ENCODE measurements at regions not wholly inside any gene's neighbourhood (a gene's known extent, or its start where the extent isn't known, plus 50 kb on each side); places are given as distances from the start of the nearest gene placed in this dataset.

GRCh38 chr3:73699327-73699726 is 74.6 kb upstream of the PDZRN3 start:
- Mint-ChIP-seq H3K4me3 (ENCODE audit: unreplicated experiment) (no peak overlapping the region), H3K4me1 (ENCODE audit: low read depth, unreplicated experiment) (peaks cover 11% of the 10 kb centered on the region), H3K27ac (ENCODE audit: unreplicated experiment) (no peak overlapping the region), H3K9me3 (ENCODE audit: unreplicated experiment) (no peaks in the 10 kb centered on the region), H3K36me3 (ENCODE audit: insufficient read depth, unreplicated experiment) (no peaks in the 10 kb centered on the region), H3K27me3 (ENCODE audit: insufficient read depth, unreplicated experiment) (no peaks in the 10 kb centered on the region)
- intact Hi-C loops (cut with micrococcal nuclease; ENCODE audit: unreplicated experiment): no loop called here
- no peak for DNase-seq
- no peaks in the 10 kb centered on the region for H3K36me3 ChIP-seq (ENCODE audit: control insufficient read depth, insufficient read depth, low read length)
- peaks cover 9% of the 10 kb centered on the region; the same call in 1 of the 2 replicates for H3K4me1 ChIP-seq
- ChIA-PET CTCF (no interaction called here), POLR2A (no interaction called here)
- no peak overlapping the region for H3K4me3 ChIP-seq (ENCODE audit: low read depth, low read length)
- TF ChIP-seq CTCF (IDR thresholded peaks at IDR 0.05; ENCODE audit: insufficient read depth in 1 of 2, low read depth in 1 of 2, low read length in 1 of 2, severe bottlenecking in 1 of 2, unreplicated experiment in 1 of 2): no peak
- no peaks in the 10 kb centered on the region for H3K9me3 ChIP-seq
- BruUV-seq (replicated peaks): no TSS peak
- H3K27me3 ChIP-seq (replicated peaks; ENCODE audit: control insufficient read depth, insufficient read depth, low read length): no peaks in the 10 kb centered on the region

- Mint-ChIP-seq H3K36me3 (ENCODE audit: insufficient read depth, unreplicated experiment) (no peaks in the 10 kb centered on the region), H3K4me3 (ENCODE audit: unreplicated experiment) (no peak overlapping the region), H3K27me3 (ENCODE audit: insufficient read depth, unreplicated experiment) (no peaks in the 10 kb centered on the region), H3K4me1 (ENCODE audit: low read depth, unreplicated experiment) (peaks cover 11% of the 10 kb centered on the region), H3K9me3 (ENCODE audit: unreplicated experiment) (no peaks in the 10 kb centered on the region), H3K27ac (ENCODE audit: unreplicated experiment) (no peak overlapping the region)
- ChIA-PET CTCF (no interaction called here), POLR2A (no interaction called here)
- BruUV-seq (replicated peaks): no TSS peak
- DNase-seq: no peak
- H3K27me3 ChIP-seq (replicated peaks; ENCODE audit: control insufficient read depth, insufficient read depth, low read length): no peaks in the 10 kb centered on the region
- H3K36me3 ChIP-seq (ENCODE audit: control insufficient read depth, insufficient read depth, low read length): no peaks in the 10 kb centered on the region
- no peak for TF ChIP-seq CTCF (IDR thresholded peaks at IDR 0.05; ENCODE audit: insufficient read depth in 1 of 2, low read depth in 1 of 2, low read length in 1 of 2, severe bottlenecking in 1 of 2, unreplicated experiment in 1 of 2)
- peaks cover 9% of the 10 kb centered on the region; the same call in 1 of the 2 replicates for H3K4me1 ChIP-seq
- no peaks in the 10 kb centered on the region for H3K9me3 ChIP-seq
- intact Hi-C loops (cut with micrococcal nuclease; ENCODE audit: unreplicated experiment): no loop called here
- H3K4me3 ChIP-seq (ENCODE audit: low read depth, low read length): no peak overlapping the region
Observed at GRCh38 chr3:73697020-73697419, 72.3 kb upstream of the PDZRN3 start.

DNA sequence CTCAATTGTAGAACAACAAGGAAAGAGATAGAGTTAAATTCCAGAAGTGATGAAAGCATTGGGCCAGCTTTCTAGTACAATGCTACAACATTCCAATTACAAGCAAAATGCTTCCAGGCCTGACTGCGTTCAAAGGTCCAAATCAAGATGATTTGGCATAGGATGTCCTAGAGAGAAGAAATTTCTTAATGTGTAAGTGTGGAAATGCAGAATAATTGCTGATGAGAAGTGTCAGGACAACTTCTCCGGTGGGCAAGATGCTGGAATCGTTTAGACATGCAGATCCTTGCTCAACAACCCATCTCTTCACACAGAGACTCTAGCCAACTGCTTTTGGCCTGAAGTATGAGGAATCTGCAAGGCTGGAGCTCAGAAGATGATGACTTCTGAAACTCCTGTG is 71.1 kb upstream of the PDZRN3 start:
- Mint-ChIP-seq H3K27ac (ENCODE audit: unreplicated experiment) (no peak overlapping the region), H3K4me3 (ENCODE audit: unreplicated experiment) (no peak overlapping the region), H3K36me3 (ENCODE audit: insufficient read depth, unreplicated experiment) (no peaks in the 10 kb centered on the region), H3K9me3 (ENCODE audit: unreplicated experiment) (no peaks in the 10 kb centered on the region), H3K4me1 (ENCODE audit: low read depth, unreplicated experiment) (peaks cover 11% of the 10 kb centered on the region), H3K27me3 (ENCODE audit: insufficient read depth, unreplicated experiment) (no peaks in the 10 kb centered on the region)
- H3K4me1 ChIP-seq: peaks cover 9% of the 10 kb centered on the region; the same call in 1 of the 2 replicates
- intact Hi-C loops (cut with micrococcal nuclease; ENCODE audit: unreplicated experiment): no loop called here
- no peaks in the 10 kb centered on the region for H3K27me3 ChIP-seq (replicated peaks; ENCODE audit: control insufficient read depth, insufficient read depth, low read length)
- H3K36me3 ChIP-seq (ENCODE audit: control insufficient read depth, insufficient read depth, low read length): no peaks in the 10 kb centered on the region
- TF ChIP-seq CTCF (IDR thresholded peaks at IDR 0.05; ENCODE audit: insufficient read depth in 1 of 2, low read depth in 1 of 2, low read length in 1 of 2, severe bottlenecking in 1 of 2, unreplicated experiment in 1 of 2): no peak
- BruUV-seq (replicated peaks): no TSS peak
- no peak overlapping the region for H3K4me3 ChIP-seq (ENCODE audit: low read depth, low read length)
- no peaks in the 10 kb centered on the region for H3K9me3 ChIP-seq
- ChIA-PET CTCF (no interaction called here), POLR2A (no interaction called here)
- no peak for DNase-seq

Data from Caco-2 (cell line).